GM21381 (cell line): ENCODE measurements at regions not wholly inside any gene's neighbourhood (a gene's known extent, or its start where the extent isn't known, plus 50 kb on each side); places are given as distances from the start of the nearest gene placed in this dataset.

Source experiments
- ATAC-seq: cut with Tn5 transposase; IDR thresholded peaks from one replicate; pipeline ENCODE4 v1.9.1; 2021; ENCODE audit warnings: mild to moderate bottlenecking, moderate library complexity; ENCODE audit not compliant: unreplicated experiment

DNA sequence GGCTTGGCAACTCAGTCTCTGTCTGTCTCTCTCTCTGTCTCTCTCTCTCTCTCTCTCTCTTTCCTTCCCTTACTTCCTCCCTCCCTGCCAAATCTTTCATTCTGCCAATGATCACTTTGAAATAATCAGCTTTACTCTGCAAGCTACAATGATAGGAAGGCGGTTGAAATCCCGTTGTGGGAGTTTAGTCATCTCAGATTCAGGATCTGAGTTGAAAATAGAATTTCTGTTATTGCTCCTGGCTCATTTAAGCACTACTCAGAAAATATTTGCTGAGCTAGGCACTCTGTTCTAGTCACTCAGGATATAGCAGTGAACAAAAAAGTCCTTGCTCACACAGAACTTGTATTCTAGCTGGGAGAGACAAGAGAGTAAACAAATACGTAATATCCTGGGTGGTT is 56.3 kb upstream of the DCTD start:
- no peak for ATAC-seq

DNA sequence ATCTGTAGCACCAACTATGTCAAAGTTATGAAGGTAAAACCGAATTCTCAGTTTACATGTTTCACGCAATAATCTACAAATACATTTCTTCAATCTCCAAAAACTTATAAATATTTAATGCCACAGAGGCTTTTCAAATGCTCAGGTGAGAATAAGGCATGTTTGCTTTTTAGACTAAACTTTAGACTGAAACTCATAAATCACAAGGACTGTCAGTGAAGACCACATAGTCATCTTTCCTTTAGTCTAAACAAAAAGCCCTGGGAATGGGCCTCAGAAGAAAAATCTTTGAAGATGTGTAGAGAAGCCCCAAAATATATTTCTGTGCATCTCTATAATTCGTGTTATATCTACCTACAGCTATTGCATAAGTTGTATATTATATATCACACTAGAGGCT is 54.5 kb upstream of the DCTD start:
- ATAC-seq: no peak

DNA sequence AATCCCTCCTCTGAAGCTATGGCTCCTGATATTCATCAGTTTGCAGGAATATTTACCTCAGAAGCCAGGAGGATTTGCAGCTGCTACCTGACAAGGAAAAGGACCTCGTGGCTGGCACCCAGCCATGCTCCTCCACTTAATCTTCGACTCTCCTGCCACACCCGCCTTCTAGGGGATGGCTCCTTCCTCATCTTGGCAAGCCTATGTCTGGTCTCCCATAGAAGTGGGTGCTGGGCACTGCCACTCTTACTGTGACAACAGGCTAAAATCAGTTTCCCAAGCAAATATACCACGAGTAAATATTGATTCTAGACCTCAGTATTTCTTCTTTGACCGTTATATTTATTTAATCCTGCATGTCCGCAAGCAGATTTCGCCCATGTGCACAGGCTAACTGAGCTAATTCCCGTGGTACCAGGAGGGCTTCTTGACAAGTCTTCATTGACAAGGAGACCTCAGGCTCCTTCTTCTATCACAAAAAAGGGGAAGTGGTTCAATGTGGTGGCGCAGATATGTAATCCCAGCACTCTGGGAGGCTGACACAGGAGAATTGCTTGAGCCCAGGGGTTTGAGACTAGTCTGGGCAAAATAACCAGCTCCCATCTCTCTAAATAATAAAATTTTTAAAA is 52.6 kb upstream of the DCTD start:
- ATAC-seq: no peak

DNA sequence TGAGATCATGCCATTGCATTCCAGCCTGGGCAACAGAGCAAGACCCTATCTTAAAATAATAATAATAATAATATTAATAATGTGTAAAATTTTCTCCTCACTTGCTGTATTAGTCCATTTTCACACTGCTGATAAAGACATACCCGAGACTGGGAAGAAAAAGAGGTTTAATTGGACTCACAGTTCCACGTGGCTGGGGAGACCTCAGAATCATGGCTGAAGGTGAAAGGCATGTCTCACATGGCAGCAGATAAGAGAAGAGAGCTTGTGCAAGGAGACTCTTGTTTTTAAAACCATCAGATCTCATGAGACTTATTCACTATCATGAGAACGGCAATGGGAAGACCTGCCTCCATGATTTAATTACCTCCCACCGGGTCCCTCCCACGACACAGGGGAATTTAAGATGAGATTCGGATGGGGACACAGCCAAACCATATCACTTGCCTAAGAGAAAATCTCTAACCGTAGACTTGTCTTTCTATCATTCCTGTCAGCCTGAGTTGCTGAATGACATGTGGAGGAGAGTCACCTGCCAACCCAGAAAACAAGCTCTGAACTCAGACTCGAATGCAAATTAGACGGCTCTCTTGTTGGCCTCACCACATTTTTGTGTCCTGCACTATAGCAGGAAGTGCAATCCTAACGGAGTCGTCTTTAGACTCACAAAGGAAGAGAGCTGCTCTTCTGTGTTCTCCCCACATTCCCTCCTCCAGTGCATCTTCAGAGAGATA is 51.9 kb upstream of the DCTD start:
- no peak for ATAC-seq

- no peak for ATAC-seq
These were observed 50.2 kb upstream of the DCTD start for GRCh38 chr4:182967403-182967802.
